GM18502 (cell line): ENCODE measurements at regions not wholly inside any gene's neighbourhood (a gene's known extent, or its start where the extent isn't known, plus 50 kb on each side); places are given as distances from the start of the nearest gene placed in this dataset.
"Not testable (repeated sequence)": the region's sequence is repeated elsewhere in the genome, so short reads cannot be mapped to it uniquely, and the experiment has no call there.

Experiments
- ATAC-seq: cut with Tn5 transposase; IDR thresholded peaks from one replicate; pipeline ENCODE4 v1.9.1; 2021; ENCODE audit warnings: mild to moderate bottlenecking; ENCODE audit not compliant: unreplicated experiment, poor library complexity

- no peak for ATAC-seq
Observed at GRCh38 chr3:154919226-154919625, 160.9 kb upstream of the MME start.

DNA sequence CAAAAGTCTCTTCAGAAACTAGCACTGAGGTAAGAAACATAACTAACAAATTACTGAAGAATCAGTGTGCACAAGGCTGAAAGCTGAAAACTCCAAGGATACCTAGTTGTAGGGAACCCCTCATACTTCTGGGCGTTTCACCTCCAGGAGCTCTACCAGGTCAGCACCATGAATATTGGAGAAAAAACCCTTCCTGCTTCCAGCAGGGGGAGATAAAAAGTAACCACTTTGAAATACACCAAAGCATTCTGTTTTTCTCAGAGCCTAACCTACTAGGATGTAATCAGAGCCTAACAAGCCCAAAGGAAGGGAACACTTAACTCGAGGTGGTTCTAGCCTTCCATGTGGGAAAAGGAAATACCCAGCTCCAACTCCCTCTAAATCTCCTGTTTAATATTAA lies 175.8 kb upstream of the MME start:
- peak; percentile 59 for ATAC-seq

GRCh38 chr3:154902495-154902894 lies 177.6 kb upstream of the MME start:
- not testable (repeated sequence) for ATAC-seq

DNA sequence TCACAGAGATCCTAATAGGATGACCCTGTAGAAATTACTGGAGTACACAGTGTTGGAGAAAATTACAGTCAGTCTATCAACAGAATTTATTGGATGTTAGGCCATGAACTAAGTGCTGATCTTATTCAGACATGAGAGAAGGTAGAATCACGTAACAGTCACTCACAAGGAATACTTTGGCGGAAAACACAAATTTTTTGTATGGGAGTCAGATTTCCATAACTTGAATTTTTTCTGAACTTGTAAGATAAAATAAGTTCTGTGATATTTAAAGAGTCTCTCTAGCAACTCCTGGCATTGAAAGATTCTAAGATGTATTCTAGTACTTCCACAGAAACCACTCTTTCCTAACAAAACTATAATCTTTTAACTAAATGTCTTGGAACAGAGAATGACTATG lies 178.8 kb upstream of the MME start:
- no peak for ATAC-seq

DNA sequence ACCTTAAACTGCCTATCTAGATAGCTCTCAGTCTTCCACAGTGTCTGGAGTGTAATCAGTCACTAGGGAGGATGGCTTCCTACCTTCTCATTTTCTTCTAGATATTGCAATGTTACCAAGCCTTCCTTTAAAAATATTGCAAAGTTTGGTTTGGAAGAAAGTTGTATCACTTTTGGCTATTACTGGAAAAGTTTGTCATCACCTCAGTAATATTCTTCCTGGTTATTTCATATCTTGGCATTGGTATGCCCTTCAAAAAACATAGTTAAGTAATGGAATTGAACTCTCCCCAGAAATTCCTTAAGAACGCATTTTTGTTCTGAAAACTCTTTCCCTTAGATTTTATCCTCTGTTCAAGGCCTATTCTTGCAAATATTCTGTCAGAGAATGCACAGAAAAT lies 179.3 kb upstream of the MME start:
- no peak for ATAC-seq

GRCh38 chr3:154898916-154899315 lies 181.2 kb upstream of the MME start:
- no peak for ATAC-seq

- ATAC-seq: no peak
Observed at GRCh38 chr3:154898443-154898842, 181.7 kb upstream of the MME start.

GRCh38 chr3:154893813-154894212 lies 186.3 kb upstream of the MME start:
- no peak for ATAC-seq

GRCh38 chr3:154889227-154889634 lies 190.9 kb upstream of the MME start:
- no peak for ATAC-seq

- ATAC-seq: no peak
Observed at GRCh38 chr3:154887869-154888268, 192.2 kb upstream of the MME start.

DNA sequence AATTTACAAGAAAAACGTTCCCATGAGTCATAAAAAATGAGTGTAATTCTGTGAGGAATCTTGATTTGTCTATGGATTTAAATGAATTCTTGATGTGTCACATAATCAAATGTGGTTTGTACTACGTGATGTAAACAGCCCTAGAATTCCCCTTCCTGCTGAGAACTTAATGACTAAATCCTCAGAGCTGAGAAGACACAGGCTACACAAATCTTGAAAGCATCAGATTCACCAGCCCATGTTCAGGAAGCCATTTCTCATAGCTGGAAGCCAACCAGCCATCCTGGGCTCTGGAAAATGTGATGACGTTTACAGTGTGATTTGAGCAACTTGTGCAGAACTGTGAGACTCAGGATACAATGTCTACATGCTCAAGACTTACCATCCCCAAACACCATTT lies 193.7 kb upstream of the MME start:
- no peak for ATAC-seq

DNA sequence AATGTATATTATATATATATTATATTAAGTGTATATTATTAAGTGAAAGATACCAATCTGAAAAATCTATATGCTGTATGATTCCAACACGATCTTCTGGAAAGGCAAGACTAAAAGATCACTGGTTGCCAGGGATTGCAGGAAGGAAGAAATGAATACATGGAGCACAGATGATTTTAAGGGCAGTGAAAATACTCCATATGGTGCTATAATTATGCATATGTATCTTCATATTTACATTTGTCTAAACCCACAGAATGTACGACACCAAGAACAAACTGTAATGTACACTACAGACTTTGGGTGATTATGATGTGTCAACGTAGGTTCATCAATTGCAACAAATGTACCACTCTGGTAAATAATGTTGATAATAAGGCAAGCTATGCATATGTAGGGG lies 194.7 kb upstream of the MME start:
- ATAC-seq: no peak

DNA sequence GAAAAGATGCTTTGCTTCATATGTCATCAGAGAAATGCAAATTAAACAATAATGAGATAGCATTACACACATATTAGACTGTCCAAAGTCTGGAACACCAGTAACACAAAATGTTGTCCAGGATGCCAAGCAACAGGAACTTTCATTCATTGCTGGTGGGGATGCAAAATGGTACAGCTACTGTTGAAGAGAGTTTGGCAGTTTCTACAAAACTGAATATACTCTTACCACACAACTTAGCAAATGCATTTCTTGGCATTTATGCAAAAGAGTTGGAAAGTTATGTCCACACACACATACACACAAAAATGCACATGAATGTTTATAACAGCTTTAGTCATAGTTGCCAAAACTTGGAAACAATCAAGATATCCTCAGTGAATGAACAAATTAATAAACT lies 195.2 kb upstream of the MME start:
- no peak for ATAC-seq

DNA sequence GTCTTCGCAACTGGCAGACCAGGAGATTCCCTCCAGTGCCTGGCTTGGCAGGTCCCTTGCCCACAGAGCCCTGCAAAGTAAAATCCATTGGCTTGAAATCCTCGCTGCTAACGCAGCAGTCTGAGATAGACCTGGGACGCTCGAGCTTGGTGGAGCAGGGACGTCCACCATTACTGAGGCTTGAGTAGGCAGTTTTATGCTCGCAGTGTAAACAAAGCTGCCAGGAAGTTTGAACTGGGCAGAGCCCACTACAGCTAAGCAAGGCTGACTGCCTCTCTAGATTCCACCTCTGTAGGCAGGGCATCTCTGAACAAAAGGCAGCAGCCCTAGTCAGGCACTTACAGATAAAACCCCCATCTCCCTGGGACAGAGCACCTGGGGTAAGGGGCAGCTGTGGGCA lies 205.0 kb upstream of the MME start:
- ATAC-seq: no peak

GRCh38 chr3:154872696-154873095 lies 207.4 kb upstream of the MME start:
- ATAC-seq: no peak

DNA sequence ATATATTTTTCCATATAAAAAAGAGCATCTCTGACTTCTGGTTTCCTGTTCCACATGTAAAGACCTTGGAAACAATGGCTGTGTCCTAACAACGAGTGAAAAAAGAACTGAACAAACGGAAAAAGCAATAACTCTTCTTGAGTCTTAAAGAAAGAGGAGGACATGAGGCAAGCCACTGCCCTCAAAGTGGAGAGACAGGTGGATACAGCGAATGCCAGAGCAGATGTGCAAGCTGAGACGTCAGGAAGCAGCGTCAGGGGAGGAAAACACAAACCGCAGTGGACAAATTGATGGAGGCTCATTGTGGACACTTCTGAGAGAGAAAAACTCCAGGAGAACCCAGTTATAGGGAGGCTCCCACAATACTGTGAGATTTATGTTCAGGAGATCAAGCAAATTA lies 208.0 kb upstream of the MME start:
- ATAC-seq: no peak

DNA sequence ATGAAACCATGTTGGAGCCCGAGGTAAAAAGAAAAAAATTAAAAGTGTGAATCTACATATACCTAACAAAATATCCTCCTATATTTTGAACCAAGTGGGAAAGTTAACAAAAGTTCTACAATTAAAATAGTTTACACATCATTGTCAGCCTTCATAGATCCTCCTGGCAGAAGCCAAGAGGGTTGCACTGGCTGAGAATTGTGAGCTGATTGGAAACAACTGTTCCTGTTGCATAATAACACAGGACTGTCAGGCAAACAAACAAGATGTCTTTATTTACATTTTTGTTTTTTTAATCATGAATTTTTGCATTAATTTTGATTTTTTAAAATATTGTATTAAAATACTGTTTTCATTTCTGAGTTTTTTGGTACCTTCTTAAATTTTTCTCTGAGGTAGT lies 215.2 kb upstream of the MME start:
- ATAC-seq: no peak

- no peak for ATAC-seq
Observed at GRCh38 chr3:154862265-154862664, 217.9 kb upstream of the MME start.

DNA sequence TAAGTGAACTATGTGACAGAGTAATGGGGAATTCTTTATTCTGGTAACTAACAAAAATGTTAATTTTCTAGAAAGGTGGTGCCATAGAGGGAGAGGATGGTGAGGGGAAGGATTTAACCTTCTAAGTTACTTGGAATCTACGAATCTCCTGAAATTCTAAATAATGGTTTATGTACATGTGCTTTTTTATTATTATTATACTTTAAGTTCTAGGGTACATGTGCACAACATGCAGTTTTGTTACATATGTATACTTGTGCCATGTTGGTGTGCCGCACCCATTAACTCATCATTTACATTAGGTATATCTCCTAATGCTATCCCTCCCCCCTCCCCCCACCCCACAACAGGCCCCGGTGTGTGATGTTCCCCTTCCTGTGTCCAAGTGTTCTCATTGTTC lies 227.1 kb upstream of the MME start:
- ATAC-seq: not testable (repeated sequence)

- ATAC-seq: no peak
Observed at GRCh38 chr3:154852515-154852914, 227.6 kb upstream of the MME start.

- no peak for ATAC-seq
Observed at GRCh38 chr3:154851644-154852043, 228.5 kb upstream of the MME start.

- no peak for ATAC-seq
Observed at GRCh38 chr3:154850921-154851320, 229.2 kb upstream of the MME start.

DNA sequence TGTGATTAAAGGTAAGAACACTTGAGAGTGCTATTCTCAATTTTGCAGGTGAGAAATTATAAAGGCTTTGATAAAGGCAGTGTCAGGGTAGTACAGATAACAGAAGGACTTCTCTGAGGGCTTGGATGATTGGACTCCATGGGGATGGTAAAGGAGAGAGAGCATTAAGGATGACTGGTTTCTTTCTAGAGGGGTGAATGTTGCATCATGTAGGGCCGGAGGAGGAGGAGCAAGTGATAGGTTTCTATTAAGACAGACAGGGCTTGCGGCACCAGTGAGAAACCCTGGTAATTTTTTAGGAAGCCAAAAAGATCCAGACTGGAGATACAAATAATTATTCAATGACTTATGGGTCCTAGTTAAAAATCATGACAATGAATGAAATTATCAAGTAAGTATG lies 230.7 kb upstream of the MME start:
- ATAC-seq: no peak
